H9 (cell line): ENCODE measurements at regions not wholly inside any gene's neighbourhood (a gene's known extent, or its start where the extent isn't known, plus 50 kb on each side); places are given as distances from the start of the nearest gene placed in this dataset.

ENCODE experiments used
- DNase-seq: peaks from one replicate; pipeline ENCODE4 v3.0.0-alpha.2; 2017
- H2AFZ ChIP-seq: one replicate; pipeline ENCODE4 v1.6.1; 2013; ENCODE audit warnings: mild to moderate bottlenecking, low read length, control low read depth, moderate library complexity
- H2AK5ac ChIP-seq: 2 replicates; pipeline ENCODE4 v1.6.1; 2013; ENCODE audit warnings: low read length, control low read depth, mixed read lengths; ENCODE audit not compliant: insufficient read length
- H2BK120ac ChIP-seq: one replicate; pipeline ENCODE4 v1.6.1; 2013; ENCODE audit warnings: low read depth, mild to moderate bottlenecking, low read length, control low read depth, inconsistent platforms; ENCODE audit not compliant: poor library complexity, severe bottlenecking
- H2BK12ac ChIP-seq: 2 replicates; pipeline ENCODE4 v1.6.1; 2013; ENCODE audit warnings: low read length, control low read depth, mixed read lengths, low read depth; ENCODE audit not compliant: insufficient read length
- H2BK15ac ChIP-seq: 2 replicates; pipeline ENCODE4 v1.6.1; 2013; ENCODE audit warnings: low read depth, low read length, control low read depth
- H2BK20ac ChIP-seq: one replicate; pipeline ENCODE4 v1.6.1; 2013; ENCODE audit warnings: low read depth, mild to moderate bottlenecking, low read length, control low read depth, inconsistent platforms; ENCODE audit not compliant: poor library complexity, severe bottlenecking
- H2BK5ac ChIP-seq: 2 replicates; pipeline ENCODE4 v1.6.1; 2013; ENCODE audit warnings: low read length, control low read depth, mixed read lengths; ENCODE audit not compliant: insufficient read length
- H3K14ac ChIP-seq: 2 replicates; pipeline ENCODE4 v1.6.1; 2013; ENCODE audit warnings: low read length, control low read depth; ENCODE audit not compliant: insufficient read depth
- H3K18ac ChIP-seq: 2 replicates; pipeline ENCODE4 v1.6.1; 2013; ENCODE audit warnings: low read depth, mild to moderate bottlenecking, mixed read lengths, low read length, control low read depth; ENCODE audit not compliant: insufficient read length
- H3K23ac ChIP-seq: 2 replicates; pipeline ENCODE4 v1.6.1; 2013; ENCODE audit warnings: low read length, control low read depth, mixed read lengths, low read depth; ENCODE audit not compliant: insufficient read length
- H3K23me2 ChIP-seq: 2 replicates; pipeline ENCODE4 v1.6.1; 2013; ENCODE audit warnings: low read depth, mild to moderate bottlenecking, mixed read lengths, low read length, control low read depth; ENCODE audit not compliant: insufficient read length, poor library complexity, severe bottlenecking
- H3K27ac ChIP-seq: 2 replicates; pipeline ENCODE4 v1.5.1; 2013; ENCODE audit warnings: low read length, control low read depth, mixed read lengths, low read depth; ENCODE audit not compliant: insufficient read length
- H3K27me3 ChIP-seq: 2 replicates; pipeline ENCODE4 v1.6.1; 2013; ENCODE audit warnings: low read length, control low read depth, inconsistent platforms; ENCODE audit not compliant: insufficient read depth
- H3K4ac ChIP-seq: 2 replicates; pipeline ENCODE4 v1.6.1; 2013; ENCODE audit warnings: low read depth, mild to moderate bottlenecking, control low read depth, inconsistent platforms, low read length, moderate library complexity
- H3K4me1 ChIP-seq: 2 replicates; pipeline ENCODE4 v1.6.1; 2013; ENCODE audit warnings: low read length, control low read depth, inconsistent platforms; ENCODE audit not compliant: insufficient read depth
- H3K4me2 ChIP-seq: 2 replicates; pipeline ENCODE4 v1.6.1; 2013; ENCODE audit warnings: low read length, control low read depth, mixed read lengths; ENCODE audit not compliant: insufficient read length, insufficient read depth
- H3K56ac ChIP-seq: 2 replicates; pipeline ENCODE4 v1.6.1; 2013; ENCODE audit warnings: low read depth, mild to moderate bottlenecking, mixed read lengths, low read length, control low read depth; ENCODE audit not compliant: insufficient read length
- H3K79me1 ChIP-seq: 2 replicates; pipeline ENCODE4 v1.6.1; 2013; ENCODE audit warnings: low read depth, mild to moderate bottlenecking, moderate library complexity, low read length, control low read depth, inconsistent platforms; ENCODE audit not compliant: insufficient read depth, poor library complexity, severe bottlenecking
- H3K79me2 ChIP-seq: 2 replicates; pipeline ENCODE4 v1.6.1; 2013; ENCODE audit warnings: low read length, control low read depth, inconsistent platforms; ENCODE audit not compliant: insufficient read depth
- H3K9ac ChIP-seq: 2 replicates; pipeline ENCODE4 v1.6.1; 2013; ENCODE audit warnings: low read length, control low read depth, mixed read lengths; ENCODE audit not compliant: insufficient read length; ENCODE audit errors: extremely low read depth
- H3K9me3 ChIP-seq: one replicate; pipeline ENCODE4 v1.6.1; 2013; ENCODE audit warnings: low read depth, low read length, inconsistent platforms; ENCODE audit not compliant: control insufficient read depth
- H3T11ph ChIP-seq: one replicate; pipeline ENCODE4 v1.6.1; 2013; ENCODE audit warnings: mild to moderate bottlenecking, low read length, control low read depth, inconsistent platforms
- H4K20me1 ChIP-seq: one replicate; pipeline ENCODE4 v1.6.1; 2013; ENCODE audit not compliant: control insufficient read depth, insufficient read length, insufficient read depth
- H4K5ac ChIP-seq: 2 replicates; pipeline ENCODE4 v1.6.1; 2013; ENCODE audit warnings: low read depth, mild to moderate bottlenecking, mixed read lengths, low read length, control low read depth; ENCODE audit not compliant: insufficient read length
- H4K8ac ChIP-seq: replicated peaks from 2 replicates; pipeline ENCODE4 v1.6.1; 2013; ENCODE audit warnings: low read length, control low read depth, mixed read lengths, low read depth; ENCODE audit not compliant: insufficient read length
- H4K91ac ChIP-seq: 2 replicates; pipeline ENCODE4 v1.6.1; 2013; ENCODE audit warnings: low read depth, mild to moderate bottlenecking, moderate library complexity, mixed read lengths, low read length, control low read depth; ENCODE audit not compliant: insufficient read length
- H3K27ac Mint-ChIP-seq, 3 experiments: 2 replicates in 2 of 3; 3 replicates in 1 of 3; pipeline ENCODE4 v1.8.0; 2020 to 2021; ENCODE audit warnings: mixed read lengths in 3 of 3, mild to moderate bottlenecking in 1 of 3, moderate library complexity in 1 of 3
- H3K27me3 Mint-ChIP-seq: 2 replicates; pipeline ENCODE4 v1.8.0; 2021; ENCODE audit warnings: low read depth, mild to moderate bottlenecking, moderate library complexity, mixed read lengths
- H3K36me3 Mint-ChIP-seq, 3 experiments: 2 replicates in 2 of 3; 3 replicates in 1 of 3; pipeline ENCODE4 v1.8.0; 2020 to 2021; ENCODE audit warnings: low read depth in 3 of 3, mixed read lengths in 3 of 3; ENCODE audit not compliant: insufficient read depth in 1 of 3
- H3K4me1 Mint-ChIP-seq, 2 experiments: 2 replicates each; pipeline ENCODE4 v1.8.0; 2020; ENCODE audit warnings: mixed read lengths in 2 of 2
- H3K4me3 Mint-ChIP-seq, 2 experiments: 2 replicates in 1 of 2; 3 replicates in 1 of 2; pipeline ENCODE4 v1.8.0; 2020 to 2021; ENCODE audit warnings: mild to moderate bottlenecking in 2 of 2, mixed read lengths in 2 of 2, moderate library complexity in 1 of 2
- H3K9me3 Mint-ChIP-seq, 2 experiments: 2 replicates in 1 of 2; 3 replicates in 1 of 2; pipeline ENCODE4 v1.8.0; 2020; ENCODE audit warnings: mild to moderate bottlenecking in 2 of 2, mixed read lengths in 2 of 2, moderate library complexity in 1 of 2
- CTCF ChIP-seq: fragments of 200-600 bp; sonication (generic); conservative IDR thresholded peaks from 3 replicates; pipeline ENCODE4 v1.8.0; 2021; ENCODE audit warnings: antibody characterized with exemption, mild to moderate bottlenecking
- WGBS: extraction: QIAGEN DNeasy Blood & Tissue Kit; methylation state at CpG from one replicate; pipeline ENCODE4 v1.1.7; 2013; ENCODE audit warnings: missing lambda C conversion rate, low lambda C conversion rate, mixed read lengths; ENCODE audit not compliant: insufficient read length; ENCODE audit errors: extremely low coverage; 5-methylcytosine and 5-hydroxymethylcytosine counted together

GRCh38 chrX:122625239-122625638 lies 558.8 kb upstream of the GRIA3 start:
- H3K36me3 Mint-ChIP-seq, result peaks cover 2 to 4% (median 2%) of the 10 kb centered on the region in 3 experiments; a peak in 5 of 7 replicates
- WGBS, result no CpG with 5 or more reads among the region's 2 CpGs
- H2BK12ac ChIP-seq, result no peak overlapping the region

More at GRCh38 chrX:122625239-122625638, 558.8 kb upstream of the GRIA3 start:
- H3K79me2 ChIP-seq, result no peaks in the 10 kb centered on the region
- H3K9me3 ChIP-seq, result peaks cover 25% of the 10 kb centered on the region
- no peak overlapping the region for H3K23ac ChIP-seq
- H4K8ac ChIP-seq, result no peak overlapping the region
- H2AK5ac ChIP-seq, result no peak overlapping the region
- H3K23me2 ChIP-seq, result no peaks in the 10 kb centered on the region
- no peaks in the 10 kb centered on the region for H3K4me1 ChIP-seq
- no peak overlapping the region for H3K4me2 ChIP-seq
- peaks cover 13 to 55% of the 10 kb centered on the region in 2 experiments for H3K9me3 Mint-ChIP-seq
- no peak overlapping the region for H2BK15ac ChIP-seq
- H3K18ac ChIP-seq, result no peak overlapping the region
- no peak overlapping the region for H3K27ac Mint-ChIP-seq
- no peak overlapping the region for H3K9ac ChIP-seq
- no peak overlapping the region for H4K91ac ChIP-seq
- TF ChIP-seq CTCF, result no peak
- H2AFZ ChIP-seq, result no peak overlapping the region
- 0 out of 4 replicates have a peak, but pooled peaks cover 3 to 4% of the 10 kb centered on the region in 2 experiments for H3K4me1 Mint-ChIP-seq
- peaks cover 1% of the 10 kb centered on the region; the same call in 1 of the 2 replicates for H3K27me3 Mint-ChIP-seq
- no peak for DNase-seq
- H2BK20ac ChIP-seq, result no peak overlapping the region
- H4K20me1 ChIP-seq, result no peaks in the 10 kb centered on the region
- H3K56ac ChIP-seq, result no peak overlapping the region
- no peak overlapping the region for H3K27ac ChIP-seq
- H2BK5ac ChIP-seq, result no peak overlapping the region
- no peaks in the 10 kb centered on the region for H3K27me3 ChIP-seq
- H3K14ac ChIP-seq, result no peak overlapping the region
- H3T11ph ChIP-seq, result no peak overlapping the region
- H4K5ac ChIP-seq, result no peak overlapping the region
- no peak overlapping the region for H2BK120ac ChIP-seq
- H3K79me1 ChIP-seq, result no peaks in the 10 kb centered on the region
- no peak overlapping the region for H3K4me3 Mint-ChIP-seq
- no peak overlapping the region for H3K4ac ChIP-seq
